Suprapubic skin (tissue), 4 donors: ENCODE measurements at regions not wholly inside any gene's neighbourhood (a gene's known extent, or its start where the extent isn't known, plus 50 kb on each side); places are given as distances from the start of the nearest gene placed in this dataset.

Experiments used
- DNase-seq, 2 donors: peaks; one replicate each; pipeline ENCODE4 v3.0.0-alpha.2; 2019; ENCODE audit warnings: low spot score in 2 of 2
- H3K27ac ChIP-seq: fragments of 200-600 bp; sonication (generic); one replicate; pipeline ENCODE4 v1.5.1; 2019
- H3K27me3 ChIP-seq: fragments of 200-600 bp; sonication (generic); one replicate; pipeline ENCODE4 v1.5.1; 2019
- H3K36me3 ChIP-seq: fragments of 200-600 bp; sonication (generic); one replicate; pipeline ENCODE4 v1.5.1; 2019
- H3K4me1 ChIP-seq: fragments of 200-600 bp; sonication (generic); one replicate; pipeline ENCODE4 v1.5.1; 2019
- H3K4me3 ChIP-seq: fragments of 200-600 bp; sonication (generic); one replicate; pipeline ENCODE4 v1.5.1; 2019; ENCODE audit warnings: mild to moderate bottlenecking
- H3K9me3 ChIP-seq: fragments of 200-600 bp; sonication (generic); one replicate; pipeline ENCODE4 v1.5.1; 2019
- CTCF ChIP-seq, 2 donors: fragments of 200-600 bp in 1 of 2; fragments of 450-650 bp in 1 of 2; sonication (generic) in 1 of 2; IDR thresholded peaks; one replicate each; pipeline ENCODE4 v1.5.1; 2016 to 2019; ENCODE audit warnings: antibody characterized with exemption in 2 of 2, mild to moderate bottlenecking in 1 of 2, moderate library complexity in 1 of 2
- EP300 ChIP-seq: sonication (generic); formaldehyde crosslinking; IDR thresholded peaks from one replicate; pipeline ENCODE4 v1.6.1; 2017; ENCODE audit warnings: antibody characterized with exemption
- POLR2A ChIP-seq, 2 donors: fragments of 450-650 bp; IDR thresholded peaks; one replicate each; pipeline ENCODE4 v1.6.1; 2017; ENCODE audit warnings: antibody characterized with exemption in 2 of 2, mild to moderate bottlenecking in 2 of 2, moderate library complexity in 2 of 2
- POLR2AphosphoS5 ChIP-seq, 3 donors: sonication (generic); formaldehyde crosslinking; IDR thresholded peaks; one replicate each; pipeline ENCODE4 v1.6.1; 2017; ENCODE audit warnings: antibody characterized with exemption in 3 of 3
- whole genome bisulfite sequencing: methylation state at CpG from one replicate; pipeline ENCODE4 v1.1.5; 2018; 5-methylcytosine and 5-hydroxymethylcytosine counted together

GRCh38 chr1:163661391-163661790, 339.6 kb downstream of the NUF2 start:
- Histone ChIP-seq H3K27me3 (no peaks in the 10 kb centered on the region), H3K4me3 (no peak overlapping the region), H3K36me3 (no peaks in the 10 kb centered on the region), H3K27ac (no peak overlapping the region), H3K9me3 (no peaks in the 10 kb centered on the region), H3K4me1 (no peaks in the 10 kb centered on the region)
- WGBS: 76% methylated on average over 8 of the region's 8 CpGs
- TF ChIP-seq CTCF (IDR thresholded peaks at IDR 0.05) (no peak), POLR2A (IDR thresholded peaks at IDR 0.05) (no peak), EP300 (no peak), POLR2AphosphoS5 (IDR thresholded peaks at IDR 0.05) (no peak)
- no peak for DNase-seq

GRCh38 chr1:163664671-163665335, 343.0 kb downstream of the NUF2 start:
- 71% methylated on average over 6 of the region's 6 CpGs for WGBS
- no peak for TF ChIP-seq POLR2AphosphoS5 (IDR thresholded peaks at IDR 0.05)
- no peak for TF ChIP-seq CTCF (IDR thresholded peaks at IDR 0.05)
- TF ChIP-seq EP300: no peak
- no peak for TF ChIP-seq POLR2A (IDR thresholded peaks at IDR 0.05)
- H3K36me3 ChIP-seq: no peaks in the 10 kb centered on the region
- H3K4me3 ChIP-seq: no peak overlapping the region
- no peak overlapping the region for H3K27ac ChIP-seq
- no peak for DNase-seq
- no peaks in the 10 kb centered on the region for H3K4me1 ChIP-seq
- H3K27me3 ChIP-seq: no peaks in the 10 kb centered on the region
- H3K9me3 ChIP-seq: no peaks in the 10 kb centered on the region

- Histone ChIP-seq H3K4me3 (no peak overlapping the region), H3K36me3 (no peaks in the 10 kb centered on the region), H3K9me3 (no peaks in the 10 kb centered on the region), H3K4me1 (no peaks in the 10 kb centered on the region), H3K27ac (no peak overlapping the region), H3K27me3 (no peaks in the 10 kb centered on the region)
- no peak for TF ChIP-seq EP300
- no peak for TF ChIP-seq POLR2A (IDR thresholded peaks at IDR 0.05)
- no peak for TF ChIP-seq CTCF (IDR thresholded peaks at IDR 0.05)
- TF ChIP-seq POLR2AphosphoS5 (IDR thresholded peaks at IDR 0.05): no peak
- 65% methylated on average over 2 of the region's 2 CpGs for WGBS
- no peak for DNase-seq
Observed at GRCh38 chr1:163668472-163668871, 346.7 kb downstream of the NUF2 start.

- 62% methylated on average over 4 of the region's 4 CpGs for WGBS
- no peaks in the 10 kb centered on the region for H3K4me1 ChIP-seq
- DNase-seq: no peak
Observed at GRCh38 chr1:163670989-163671757, 349.4 kb downstream of the NUF2 start.

More at GRCh38 chr1:163670989-163671757, 349.4 kb downstream of the NUF2 start:
- H3K27ac ChIP-seq: no peak overlapping the region
- H3K4me3 ChIP-seq: no peak overlapping the region
- no peak for TF ChIP-seq CTCF (IDR thresholded peaks at IDR 0.05)
- no peak for TF ChIP-seq POLR2AphosphoS5 (IDR thresholded peaks at IDR 0.05)
- no peak for TF ChIP-seq EP300
- no peak for TF ChIP-seq POLR2A (IDR thresholded peaks at IDR 0.05)
- H3K27me3 ChIP-seq: no peaks in the 10 kb centered on the region
- H3K36me3 ChIP-seq: no peaks in the 10 kb centered on the region
- no peaks in the 10 kb centered on the region for H3K9me3 ChIP-seq
